Left ventricle myocardium inferior (tissue), 1 donor: ENCODE measurements at regions not wholly inside any gene's neighbourhood (a gene's known extent, or its start where the extent isn't known, plus 50 kb on each side); places are given as distances from the start of the nearest gene placed in this dataset.

Experiments
- DNase-seq: peaks from one replicate; pipeline ENCODE4 v3.0.0-alpha.2; 2020
- H3K27ac ChIP-seq: fragments of 200-600 bp; replicated peaks from 2 replicates; pipeline ENCODE4 v1.8.0; 2021
- H3K27me3 ChIP-seq: fragments of 200-600 bp; 2 replicates; pipeline ENCODE4 v1.8.0; 2021; ENCODE audit warnings: low read depth
- H3K36me3 ChIP-seq: fragments of 200-600 bp; 2 replicates; pipeline ENCODE4 v1.8.0; 2021
- H3K4me1 ChIP-seq: fragments of 200-600 bp; 2 replicates; pipeline ENCODE4 v1.8.0; 2021
- H3K4me3 ChIP-seq: fragments of 200-600 bp; 2 replicates; pipeline ENCODE4 v1.8.0; 2021; ENCODE audit warnings: mild to moderate bottlenecking, moderate library complexity
- H3K9me3 ChIP-seq: fragments of 200-600 bp; replicated peaks from 2 replicates; pipeline ENCODE4 v1.8.0; 2021
- CTCF ChIP-seq: fragments of 200-600 bp; IDR thresholded peaks from 2 replicates; pipeline ENCODE4 v1.8.0; 2021; ENCODE audit warnings: antibody characterized with exemption, mild to moderate bottlenecking, borderline replicate concordance
- intact Hi-C: fragments of 100-400 bp; cut with micrococcal nuclease; formaldehyde crosslinking; loops from one replicate; pipeline ENCODE4 v1.11.0; 2022
- donor health status: DM: no; HTN: yes; CAD: no; lungs with severe emphysema.

GRCh38 chr12:114018669-114019068 is 52.5 kb upstream of the RBM19 start:
- Histone ChIP-seq H3K4me1 (no peaks in the 10 kb centered on the region), H3K4me3 (no peak overlapping the region), H3K9me3 (no peaks in the 10 kb centered on the region), H3K27me3 (peaks cover 72% of the 10 kb centered on the region), H3K27ac (no peak overlapping the region), H3K36me3 (no peaks in the 10 kb centered on the region)
- no peak for DNase-seq
- intact Hi-C loops: no loop called here
- no peak for TF ChIP-seq CTCF
